ENCODE measurements at regions not wholly inside any gene's neighbourhood (a gene's known extent, or its start where the extent isn't known, plus 50 kb on each side); places are given as distances from the start of the nearest gene placed in this dataset.
"Not testable (repeated sequence)": the region's sequence is repeated elsewhere in the genome, so short reads cannot be mapped to it uniquely, and the experiment has no call there.

GRCh38 chr13:76829572-76830327, 56.5 kb downstream of the KCTD12 start:
- DNase-seq, result no peak

DNA sequence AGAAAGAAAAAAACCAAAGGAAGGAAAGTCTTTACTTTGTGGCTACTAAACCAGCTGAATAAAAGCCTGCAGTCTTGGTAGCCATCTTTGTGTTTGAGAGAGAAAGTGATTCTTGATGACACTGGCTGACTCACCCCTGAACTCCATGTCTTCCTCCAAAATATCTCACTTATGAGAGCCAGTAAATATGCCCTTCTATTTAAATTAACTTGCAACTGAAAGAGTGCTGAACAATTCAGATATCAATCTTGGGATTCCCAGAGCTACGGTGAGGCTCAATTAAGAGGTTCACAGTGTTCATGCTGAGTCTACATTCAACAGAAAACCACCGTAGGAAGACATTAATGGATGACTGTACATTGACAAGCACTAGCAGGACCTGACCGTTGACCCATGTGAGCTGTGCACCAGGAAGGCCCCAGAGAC, 57.9 kb downstream of the KCTD12 start:
- DNase-seq, result no peak

- no peak for DNase-seq
These were observed 59.7 kb downstream of the KCTD12 start for GRCh38 chr13:76826527-76826926.

DNA sequence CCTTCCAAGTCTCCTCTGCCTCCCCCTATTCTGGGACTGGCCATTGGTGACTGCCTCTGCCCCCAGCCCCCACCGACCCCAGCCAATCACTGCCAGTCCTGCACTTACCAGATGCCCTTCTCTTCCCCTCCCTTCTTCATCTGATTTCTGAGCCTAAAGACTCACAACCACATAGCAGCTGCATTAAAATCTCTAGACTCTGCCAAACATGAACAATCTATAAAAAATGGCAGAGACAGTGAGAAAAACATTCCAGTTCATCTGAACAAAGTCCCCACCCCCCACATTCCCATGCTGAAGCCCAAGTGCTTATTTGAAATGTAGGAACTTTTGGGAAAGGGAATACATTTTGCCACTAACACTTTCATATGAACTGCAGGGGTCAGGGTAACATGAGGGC, 60.8 kb downstream of the KCTD12 start:
- DNase-seq, result no peak

- DNase-seq, result no peak
These were observed 62.2 kb downstream of the KCTD12 start for GRCh38 chr13:76823969-76824368.

- DNase-seq, result no peak
These were observed 63.4 kb downstream of the KCTD12 start for GRCh38 chr13:76822698-76823267.

- not testable (repeated sequence) for DNase-seq
These were observed 65.0 kb downstream of the KCTD12 start for GRCh38 chr13:76821222-76821621.

DNA sequence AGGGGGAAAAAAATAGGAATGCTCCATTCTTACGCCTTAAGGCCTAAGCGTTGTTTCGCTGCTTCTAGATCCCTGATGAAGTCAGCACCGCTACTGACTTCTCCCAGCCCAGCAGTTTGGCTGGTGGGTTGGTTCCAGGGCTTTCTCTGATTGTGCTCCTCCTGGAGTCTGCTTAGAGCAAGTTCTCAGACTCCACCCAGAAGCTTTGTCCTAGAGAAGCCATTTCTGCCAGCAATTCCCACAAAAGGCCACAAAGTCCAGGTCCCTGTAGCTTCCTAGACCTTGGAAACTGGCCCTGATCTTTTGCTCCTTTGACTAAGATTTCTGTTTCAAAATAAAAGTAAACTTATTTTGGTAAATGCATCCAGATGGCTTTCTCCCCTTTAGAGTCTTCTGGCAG, 65.4 kb downstream of the KCTD12 start:
- no peak for DNase-seq

GRCh38 chr13:76816394-76816793, 69.8 kb downstream of the KCTD12 start:
- no peak for DNase-seq

- no peak for DNase-seq
These were observed 70.9 kb downstream of the KCTD12 start for GRCh38 chr13:76815344-76815743.

DNA sequence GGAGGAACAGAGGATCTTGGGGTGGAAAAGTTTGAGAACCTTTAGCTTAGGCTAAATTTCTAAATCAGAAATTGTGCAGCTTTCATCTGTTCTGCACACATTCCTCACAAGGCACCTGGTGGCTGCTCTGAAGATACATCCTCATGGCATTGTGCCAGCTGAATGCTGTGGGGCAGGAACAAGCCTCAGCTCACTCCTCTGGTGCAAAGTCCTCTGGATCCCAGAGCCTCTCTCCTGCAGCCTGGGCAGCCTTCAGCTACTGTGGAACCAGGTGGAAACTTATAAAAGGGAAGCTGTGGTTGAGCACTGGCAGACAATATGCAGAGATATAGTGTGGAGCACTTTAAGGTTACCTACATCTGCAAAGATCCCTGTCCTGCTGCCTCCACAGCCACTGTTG, 72.3 kb downstream of the KCTD12 start:
- DNase-seq, result no peak

DNA sequence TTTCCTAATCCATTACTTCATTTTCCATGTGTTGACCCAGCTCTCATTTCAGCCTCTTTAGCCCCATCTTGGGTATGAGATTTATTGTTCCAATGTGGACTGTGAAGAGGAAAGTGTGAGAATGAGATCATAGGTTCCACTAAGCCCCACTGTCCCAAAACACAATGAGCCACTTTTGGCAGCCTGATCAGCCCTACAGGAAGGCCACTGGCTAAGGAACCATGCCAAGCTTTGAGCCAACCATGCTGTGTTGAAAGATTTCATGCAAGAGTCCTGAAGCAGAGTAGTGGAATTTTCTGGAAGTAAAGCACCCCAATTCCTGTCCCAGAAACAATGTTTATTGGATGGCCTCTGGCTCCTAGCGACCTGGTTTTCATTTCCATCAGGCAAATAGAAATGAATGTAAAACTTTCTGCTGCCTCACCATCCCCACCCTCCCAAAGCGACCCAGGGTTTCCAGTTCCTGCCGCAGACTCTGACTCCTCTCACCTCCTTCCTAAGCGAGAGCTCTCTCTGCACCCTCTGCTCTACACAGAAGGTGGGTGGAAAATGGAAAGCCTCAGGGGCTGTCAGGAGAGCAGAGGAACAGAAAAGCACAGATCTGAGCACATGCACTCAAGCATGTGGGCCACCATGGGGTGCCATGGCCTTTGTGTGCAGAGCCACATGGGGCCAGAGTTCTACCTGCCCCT, 73.1 kb downstream of the KCTD12 start:
- DNase-seq, result no peak

- DNase-seq, result no peak
These were observed 73.9 kb downstream of the KCTD12 start for GRCh38 chr13:76812206-76812897.

DNA sequence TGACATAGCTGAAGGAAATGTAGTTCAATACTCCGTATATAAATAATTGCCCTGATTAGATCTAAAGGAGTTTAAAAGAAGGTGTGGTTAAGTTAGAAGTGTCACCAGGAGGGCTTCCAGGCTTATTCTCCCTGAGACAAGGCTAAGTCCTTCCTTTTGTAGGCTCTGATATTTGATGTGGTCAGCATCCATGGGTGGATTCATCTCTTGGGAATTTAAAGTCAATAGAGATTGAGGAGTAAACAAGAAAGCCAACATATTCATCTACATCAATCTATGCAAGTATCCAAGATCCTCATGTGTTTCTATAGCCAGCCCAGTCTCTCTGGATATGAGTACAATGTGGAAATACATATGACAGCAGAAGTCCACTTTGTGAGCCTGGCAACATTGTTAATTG, 76.8 kb downstream of the KCTD12 start:
- DNase-seq, result no peak

GRCh38 chr13:76808927-76809326, 77.3 kb downstream of the KCTD12 start:
- DNase-seq, result no peak

- DNase-seq, result no peak
These were observed 81.4 kb downstream of the KCTD12 start for GRCh38 chr13:76804801-76805200.

GRCh38 chr13:76803831-76804230, 82.4 kb downstream of the KCTD12 start:
- DNase-seq, result no peak

- DNase-seq, result no peak
These were observed 85.3 kb downstream of the KCTD12 start for GRCh38 chr13:76800943-76801342.

GRCh38 chr13:76799696-76800095, 86.5 kb downstream of the KCTD12 start:
- no peak for DNase-seq

- DNase-seq, result no peak
These were observed 88.2 kb downstream of the KCTD12 start for GRCh38 chr13:76798037-76798436.

- no peak for DNase-seq
These were observed 88.8 kb downstream of the KCTD12 start for GRCh38 chr13:76797361-76797760.

DNA sequence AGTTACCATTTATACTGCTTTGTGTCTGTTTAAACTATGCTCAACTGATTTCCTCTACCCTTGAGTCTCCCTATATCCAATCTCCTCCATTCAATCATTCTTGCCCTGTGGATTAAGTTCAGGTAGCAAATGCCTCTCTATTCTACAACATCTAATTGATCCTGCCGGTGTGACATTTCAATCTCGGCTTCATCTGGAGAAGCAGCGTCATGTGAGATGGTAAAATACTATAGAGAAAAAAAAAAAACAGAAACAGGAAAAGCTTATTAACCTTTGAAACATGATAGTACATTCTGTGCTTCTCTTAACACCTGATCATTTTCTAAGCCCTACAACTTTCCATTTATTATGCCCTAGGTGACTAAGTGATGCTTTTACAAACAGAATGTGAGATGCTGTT, 89.4 kb downstream of the KCTD12 start:
- DNase-seq, result no peak
